B cell (primary cell): ENCODE measurements at regions not wholly inside any gene's neighbourhood (a gene's known extent, or its start where the extent isn't known, plus 50 kb on each side); places are given as distances from the start of the nearest gene placed in this dataset.

Experiments used
- ATAC-seq: fragments of 200-7000 bp; cut with Tn5 transposase; one replicate; pipeline ENCODE4 v1.10.0; 2021; ENCODE audit warnings: low read depth, mild to moderate bottlenecking, moderate number of reproducible peaks, moderate library complexity
- CTCF ChIA-PET: fragments of 350-600 bp; sonication (Branson Sonifier 250); formaldehyde crosslinking; loops from one replicate; lab custom pipeline; 2021; ENCODE audit warnings: antibody characterized with exemption, inconsistent platforms; lab: Charles Lee
- POLR2A ChIA-PET: fragments of 350-600 bp; sonication (Branson Sonifier 250); formaldehyde crosslinking; loops from one replicate; lab custom pipeline; 2021; ENCODE audit warnings: antibody characterized with exemption; lab: Charles Lee
- DNase-seq: peaks from one replicate; pipeline ENCODE4 v3.0.0; 2013
- H2AFZ ChIP-seq: 2 replicates; pipeline ENCODE4 v1.6.1; 2012; ENCODE audit warnings: mild to moderate bottlenecking, low read depth, low read length; ENCODE audit not compliant: insufficient read depth, poor library complexity, severe bottlenecking
- H3K27ac ChIP-seq, 2 donors: 1 replicate in 1 of 2; 2 replicates in 1 of 2; pipeline ENCODE4 v1.5.1; 2012 to 2013; ENCODE audit warnings: low read length in 2 of 2, mild to moderate bottlenecking in 2 of 2, moderate library complexity in 1 of 2
- H3K27me3 ChIP-seq, 4 experiments: fragments of 200-600 bp in 1 of 4; sonication (generic) in 1 of 4; replicated peaks in 1 of 4; 1 replicate in 2 of 4; 2 replicates in 2 of 4; pipeline versions ENCODE4 v1.6.1 to v1.7.0; 2013 to 2016; ENCODE audit warnings: low read length in 3 of 4, mild to moderate bottlenecking in 2 of 4, mixed read lengths in 1 of 4, moderate library complexity in 1 of 4; ENCODE audit not compliant: insufficient read depth in 4 of 4, control insufficient read depth in 3 of 4; ENCODE audit errors: control extremely low read depth in 1 of 4
- H3K36me3 ChIP-seq, 2 experiments: replicated peaks in 1 of 2; 1 replicate in 1 of 2; 2 replicates in 1 of 2; pipeline versions ENCODE4 v1.6.1 to v1.7.1; 2013; ENCODE audit warnings: low read length in 1 of 2; ENCODE audit not compliant: insufficient read depth in 2 of 2, control insufficient read depth in 1 of 2; ENCODE audit errors: control extremely low read depth in 1 of 2, extremely low read depth in 1 of 2
- H3K4me1 ChIP-seq, 2 donors: fragments of 200-600 bp in 1 of 2; sonication (generic) in 1 of 2; 1 replicate in 1 of 2; 2 replicates in 1 of 2; pipeline versions ENCODE4 v1.5.1 to v1.6.1; 2013 to 2017; ENCODE audit warnings: low read length in 2 of 2; ENCODE audit not compliant: control insufficient read depth in 2 of 2, insufficient read depth in 2 of 2
- H3K4me2 ChIP-seq: replicated peaks from 2 replicates; pipeline ENCODE3; 2012; ENCODE audit warnings: mild to moderate bottlenecking, low read depth, low read length; ENCODE audit not compliant: poor library complexity, severe bottlenecking
- H3K4me3 ChIP-seq, 5 experiments: fragments of 200-600 bp in 1 of 5; sonication (generic) in 1 of 5; 1 replicate in 3 of 5; 2 replicates in 2 of 5; pipeline versions ENCODE4 v1.5.1 to v1.7.0; 2011 to 2016; ENCODE audit warnings: low read length in 4 of 5, mild to moderate bottlenecking in 4 of 5, low read depth in 2 of 5, control low read depth in 1 of 5, moderate library complexity in 1 of 5; ENCODE audit not compliant: insufficient read depth in 1 of 5; ENCODE audit errors: control extremely low read depth in 1 of 5, extremely low read depth in 1 of 5
- H3K79me2 ChIP-seq: fragments of 200-600 bp; sonication (generic); one replicate; pipeline ENCODE4 v1.6.0; 2016; ENCODE audit warnings: low read length; ENCODE audit not compliant: control insufficient read depth, insufficient read depth
- H3K9ac ChIP-seq: fragments of 200-600 bp; sonication (generic); 2 replicates; pipeline ENCODE4 v1.6.1; 2017; ENCODE audit warnings: mild to moderate bottlenecking, low read length, moderate library complexity
- H3K9me3 ChIP-seq, 3 donors: one replicate each; pipeline versions ENCODE4 v1.6.1 to v1.7.1; 2013; ENCODE audit warnings: low read length in 2 of 3; ENCODE audit not compliant: control insufficient read depth in 2 of 3, insufficient read depth in 1 of 3; ENCODE audit errors: control extremely low read depth in 1 of 3
- H4K20me1 ChIP-seq: 2 replicates; pipeline ENCODE4 v1.6.0; 2012; ENCODE audit warnings: mild to moderate bottlenecking, low read length; ENCODE audit not compliant: insufficient read depth, control insufficient read depth, poor library complexity, severe bottlenecking
- H3K27ac Mint-ChIP-seq: one replicate; pipeline ENCODE4 v1.8.0; 2021; ENCODE audit warnings: mixed read lengths
- H3K27me3 Mint-ChIP-seq: one replicate; pipeline ENCODE4 v1.8.0; 2021; ENCODE audit warnings: mixed read lengths
- H3K4me1 Mint-ChIP-seq: one replicate; pipeline ENCODE4 v1.8.0; 2021; ENCODE audit warnings: mixed read lengths
- H3K4me3 Mint-ChIP-seq: one replicate; pipeline ENCODE4 v1.8.0; 2021; ENCODE audit warnings: mixed read lengths
- H3K9me3 Mint-ChIP-seq: one replicate; pipeline ENCODE4 v1.8.0; 2022; ENCODE audit warnings: mixed read lengths; ENCODE audit not compliant: insufficient read depth
- CTCF ChIP-seq: fragments of 200-600 bp; IDR thresholded peaks from one replicate; pipeline ENCODE4 v1.8.0; 2022; ENCODE audit warnings: antibody characterized with exemption, mild to moderate bottlenecking
- EZH2 ChIP-seq: IDR thresholded peaks from 2 replicates; pipeline ENCODE4 v1.6.1; 2012; ENCODE audit warnings: borderline replicate concordance, low read depth, mild to moderate bottlenecking, moderate library complexity, low read length; ENCODE audit not compliant: insufficient read depth, poor library complexity, severe bottlenecking
- WGBS: methylation state at CpG from one replicate; pipeline ENCODE4 v1.1.5; 2013; ENCODE audit warnings: missing lambda C conversion rate; ENCODE audit not compliant: insufficient coverage; 5-methylcytosine and 5-hydroxymethylcytosine counted together
- intact Hi-C: fragments of 100-400 bp; cut with micrococcal nuclease; formaldehyde crosslinking; loops from one replicate; pipeline ENCODE4 v1.10.0; 2022

GRCh38 chr2:226623587-226624368 lies 175.8 kb downstream of the IRS1 start:
- Mint-ChIP-seq H3K4me3 (no peak overlapping the region), H3K4me1 (no peaks in the 10 kb centered on the region), H3K27ac (no peak overlapping the region), H3K27me3 (peaks cover 25% of the 10 kb centered on the region), H3K9me3 (no peaks in the 10 kb centered on the region)
- H4K20me1 ChIP-seq, result no peaks in the 10 kb centered on the region
- no peaks in the 10 kb centered on the region for H3K4me1 ChIP-seq
- no peak overlapping the region for H3K4me3 ChIP-seq
- DNase-seq, result no peak
- H3K9me3 ChIP-seq, result no peaks in the 10 kb centered on the region
- H3K36me3 ChIP-seq, result no peaks in the 10 kb centered on the region
- intact Hi-C loops, result loop anchor here (10.0 kb wide), 1 partner anchor 181 kb away; no protein-coding TSS in a partner anchor
- 84% methylated on average over 7 of the region's 13 CpGs for WGBS
- ChIA-PET CTCF (no interaction called here), POLR2A (no interaction called here)
- TF ChIP-seq EZH2 (no peak), CTCF (no peak)
- no peak overlapping the region for H2AFZ ChIP-seq
- no peak overlapping the region for H3K4me2 ChIP-seq
- H3K27me3 ChIP-seq, result peaks cover 0 to 4% (median 0%) of the 10 kb centered on the region in 4 experiments
- H3K9ac ChIP-seq, result no peak overlapping the region
- no peaks in the 10 kb centered on the region for H3K79me2 ChIP-seq
- H3K27ac ChIP-seq, result no peak overlapping the region
- ATAC-seq, result no peak

DNA sequence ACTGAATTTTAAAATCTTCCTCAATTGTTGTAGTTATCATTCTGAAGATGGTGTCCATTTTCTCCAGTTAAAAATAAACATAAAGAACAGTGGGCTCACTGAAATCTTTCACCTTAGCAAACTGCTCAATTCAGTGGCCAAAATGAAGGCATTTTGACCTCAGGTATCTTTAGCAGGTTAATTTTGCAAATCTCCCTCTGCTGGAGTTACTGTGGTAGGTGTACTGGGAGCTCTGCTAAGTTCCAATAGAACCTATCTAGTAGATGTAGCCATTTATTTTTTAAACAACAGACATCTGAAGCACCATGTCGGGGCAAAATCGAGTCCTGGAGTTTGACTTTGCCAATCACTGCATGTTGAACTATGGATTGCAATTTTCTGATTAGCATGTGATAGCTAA lies 177.1 kb downstream of the IRS1 start:
- no peak overlapping the region for H3K27ac Mint-ChIP-seq
- H3K4me1 Mint-ChIP-seq, result no peaks in the 10 kb centered on the region
- no peak overlapping the region for H3K27ac ChIP-seq
- no peak overlapping the region for H3K4me3 Mint-ChIP-seq
- no peaks in the 10 kb centered on the region for H3K9me3 ChIP-seq
- intact Hi-C loops, result loop anchor here (10.0 kb wide), 1 partner anchor 182 kb away; no protein-coding TSS in a partner anchor
- H3K79me2 ChIP-seq, result no peaks in the 10 kb centered on the region
- WGBS, result no CpG with 5 or more reads among the region's 2 CpGs
- no peak overlapping the region for H3K9ac ChIP-seq
- no peaks in the 10 kb centered on the region for H3K27me3 ChIP-seq
- H2AFZ ChIP-seq, result no peak overlapping the region
- ChIA-PET CTCF (no interaction called here), POLR2A (no interaction called here)
- no peaks in the 10 kb centered on the region for H3K36me3 ChIP-seq
- no peak overlapping the region for H3K4me2 ChIP-seq
- DNase-seq (no peak), ATAC-seq (no peak)
- H3K4me3 ChIP-seq, result no peak overlapping the region
- H3K9me3 Mint-ChIP-seq, result no peaks in the 10 kb centered on the region
- H3K27me3 Mint-ChIP-seq, result peaks cover 20% of the 10 kb centered on the region
- H4K20me1 ChIP-seq, result no peaks in the 10 kb centered on the region
- TF ChIP-seq CTCF (peak; percentile 16), EZH2 (no peak)
- no peaks in the 10 kb centered on the region for H3K4me1 ChIP-seq
